ENCODE measurements at regions not wholly inside any gene's neighbourhood (a gene's known extent, or its start where the extent isn't known, plus 50 kb on each side); places are given as distances from the start of the nearest gene placed in this dataset.

GRCh38 chr10:120983721-120984120 is 132.6 kb downstream of the WDR11 start:
- DNase-seq (ENCODE audit: low read depth, low spot score), result no peak
- in situ Hi-C loops (cut with HindIII; ENCODE audit: low sequenced_read_pairs), result no loop called here
- TF ChIP-seq, protein P1, sequence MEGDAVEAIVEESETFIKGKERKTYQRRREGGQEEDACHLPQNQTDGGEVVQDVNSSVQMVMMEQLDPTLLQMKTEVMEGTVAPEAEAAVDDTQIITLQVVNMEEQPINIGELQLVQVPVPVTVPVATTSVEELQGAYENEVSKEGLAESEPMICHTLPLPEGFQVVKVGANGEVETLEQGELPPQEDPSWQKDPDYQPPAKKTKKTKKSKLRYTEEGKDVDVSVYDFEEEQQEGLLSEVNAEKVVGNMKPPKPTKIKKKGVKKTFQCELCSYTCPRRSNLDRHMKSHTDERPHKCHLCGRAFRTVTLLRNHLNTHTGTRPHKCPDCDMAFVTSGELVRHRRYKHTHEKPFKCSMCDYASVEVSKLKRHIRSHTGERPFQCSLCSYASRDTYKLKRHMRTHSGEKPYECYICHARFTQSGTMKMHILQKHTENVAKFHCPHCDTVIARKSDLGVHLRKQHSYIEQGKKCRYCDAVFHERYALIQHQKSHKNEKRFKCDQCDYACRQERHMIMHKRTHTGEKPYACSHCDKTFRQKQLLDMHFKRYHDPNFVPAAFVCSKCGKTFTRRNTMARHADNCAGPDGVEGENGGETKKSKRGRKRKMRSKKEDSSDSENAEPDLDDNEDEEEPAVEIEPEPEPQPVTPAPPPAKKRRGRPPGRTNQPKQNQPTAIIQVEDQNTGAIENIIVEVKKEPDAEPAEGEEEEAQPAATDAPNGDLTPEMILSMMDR (IDR thresholded peaks at IDR 0.05; ENCODE audit: low read depth, low read length), result no peak
- H3K4me3 ChIP-seq (ENCODE audit: low read depth, low read length), result no peak overlapping the region

DNA sequence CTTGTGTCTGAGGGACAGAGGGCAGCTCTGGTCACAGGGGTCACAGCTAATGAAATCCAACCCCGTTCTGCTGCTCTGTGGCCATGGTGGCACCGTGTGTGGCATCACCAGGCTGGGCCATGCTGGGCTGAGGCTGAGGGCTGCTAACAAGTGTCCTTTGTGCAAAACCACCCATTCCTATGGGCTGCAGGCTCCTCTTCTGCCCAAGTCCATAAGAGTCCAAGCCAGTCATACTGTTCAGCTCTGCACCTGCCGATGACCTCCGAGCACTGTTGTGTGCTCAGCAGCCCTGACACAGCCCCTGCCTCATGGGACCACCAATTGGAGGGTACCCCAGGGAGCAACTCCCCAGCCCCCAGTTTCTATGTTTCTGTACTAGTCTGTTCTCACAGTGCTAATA is 133.1 kb downstream of the WDR11 start:
- no peak overlapping the region for H3K4me3 ChIP-seq (ENCODE audit: low read depth, low read length)
- TF ChIP-seq, protein P1 (IDR thresholded peaks at IDR 0.05; ENCODE audit: low read depth, low read length), result no peak
- DNase-seq (ENCODE audit: low read depth, low spot score), result no peak
- in situ Hi-C loops (cut with HindIII; ENCODE audit: low sequenced_read_pairs), result no loop called here

DNA sequence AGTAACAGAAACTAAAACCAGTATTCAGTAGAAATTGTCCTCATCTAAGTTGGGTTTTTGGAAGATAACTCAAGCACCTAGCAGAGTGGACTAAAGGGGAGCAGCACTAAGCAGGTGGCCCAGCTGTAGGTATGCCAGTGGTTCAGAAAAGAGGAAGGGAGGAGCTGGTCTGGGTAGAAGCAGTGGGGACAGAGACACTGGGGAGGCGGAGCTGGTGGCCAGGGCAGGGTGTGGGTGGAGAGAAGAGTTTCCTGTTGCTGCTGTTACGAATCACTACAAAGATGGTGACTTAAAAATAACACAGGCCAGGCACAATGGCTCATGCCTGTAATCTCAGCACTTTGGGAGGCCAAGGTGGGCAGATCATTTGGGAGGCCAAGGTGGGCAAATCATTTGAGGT is 136.2 kb downstream of the WDR11 start:
- H3K4me3 ChIP-seq (ENCODE audit: low read depth, low read length), result no peak overlapping the region
- DNase-seq (ENCODE audit: low read depth, low spot score), result no peak
- in situ Hi-C loops (cut with HindIII; ENCODE audit: low sequenced_read_pairs), result no loop called here
- TF ChIP-seq, protein P1 (IDR thresholded peaks at IDR 0.05; ENCODE audit: low read depth, low read length), result no peak

DNA sequence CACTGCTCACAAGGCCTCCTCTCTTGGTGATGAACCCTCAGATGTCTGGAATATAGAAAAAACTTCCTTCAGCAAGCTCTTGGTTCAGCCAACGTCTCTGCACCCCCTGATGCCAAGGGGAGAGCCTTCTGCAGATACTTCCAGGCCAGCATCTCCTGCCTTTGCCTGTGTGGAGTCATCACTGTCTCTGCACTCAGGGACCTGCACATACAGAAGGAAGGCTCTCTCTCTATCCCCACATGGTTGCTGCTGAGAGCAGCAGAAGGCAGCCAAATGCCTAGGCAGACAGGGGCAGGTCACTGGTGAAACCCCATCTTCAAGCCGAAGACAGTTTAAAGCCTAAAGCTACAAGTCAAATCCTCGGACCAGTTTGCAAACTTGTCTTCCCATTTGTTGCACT is 137.6 kb downstream of the WDR11 start:
- no peak overlapping the region for H3K4me3 ChIP-seq (ENCODE audit: low read depth, low read length)
- no peak for DNase-seq (ENCODE audit: low read depth, low spot score)
- in situ Hi-C loops (cut with HindIII; ENCODE audit: low sequenced_read_pairs), result no loop called here
- TF ChIP-seq, protein P1 (IDR thresholded peaks at IDR 0.05; ENCODE audit: low read depth, low read length), result no peak

DNA sequence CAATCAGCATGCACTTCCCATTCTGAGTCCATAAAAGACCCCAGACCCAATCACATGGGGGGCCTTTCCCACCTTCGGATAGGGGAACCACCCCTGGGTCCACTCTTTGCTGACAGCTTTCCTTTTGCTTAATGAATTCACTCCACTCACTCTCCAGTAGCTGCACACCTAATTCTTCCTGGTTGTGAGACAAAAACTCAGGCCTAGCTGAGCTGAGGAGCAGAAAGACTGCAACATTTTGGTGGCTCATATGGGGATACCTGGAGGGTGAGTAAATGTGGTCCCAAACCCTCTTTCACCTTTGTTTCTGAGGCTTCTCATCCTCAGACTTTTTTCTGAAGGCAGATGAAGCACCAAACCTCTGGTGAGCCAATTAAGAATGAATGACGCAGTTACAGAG is 138.1 kb downstream of the WDR11 start:
- H3K4me3 ChIP-seq (ENCODE audit: low read depth, low read length), result no peak overlapping the region
- no peak for DNase-seq (ENCODE audit: low read depth, low spot score)
- in situ Hi-C loops (cut with HindIII; ENCODE audit: low sequenced_read_pairs), result no loop called here
- TF ChIP-seq, protein P1 (IDR thresholded peaks at IDR 0.05; ENCODE audit: low read depth, low read length), result no peak

DNA sequence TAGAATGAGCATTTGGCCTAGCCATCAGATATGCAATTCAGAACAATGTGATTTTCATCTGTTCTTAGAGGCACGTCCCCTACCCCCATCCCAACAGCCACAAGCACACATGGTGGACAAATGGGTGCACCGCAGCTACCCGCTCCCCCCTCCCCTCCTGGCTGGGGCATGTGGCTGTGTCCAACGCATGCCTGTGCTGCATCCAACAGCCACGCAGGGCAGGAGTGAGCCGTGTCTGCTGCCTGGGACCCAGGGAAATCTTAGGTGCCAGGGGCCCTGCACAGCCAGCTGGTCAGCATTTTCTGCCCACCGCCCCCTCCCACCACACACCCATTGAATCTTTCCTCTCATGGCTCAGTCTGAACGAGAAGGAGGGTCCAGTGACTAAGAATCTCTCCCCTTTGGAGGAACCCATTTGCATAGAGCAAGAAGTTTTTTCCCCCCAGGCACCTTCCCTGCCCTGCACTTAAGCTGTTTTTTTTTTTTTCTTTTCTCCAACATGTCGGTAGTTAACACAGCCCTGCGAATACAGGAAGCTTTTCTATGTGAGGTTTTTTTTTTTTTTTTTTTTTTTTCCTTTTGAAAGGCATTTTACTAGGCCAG is 138.9 kb downstream of the WDR11 start:
- H3K4me3 ChIP-seq (ENCODE audit: low read depth, low read length), result no peak overlapping the region
- in situ Hi-C loops (cut with HindIII; ENCODE audit: low sequenced_read_pairs), result no loop called here
- no peak for DNase-seq (ENCODE audit: low read depth, low spot score)
- TF ChIP-seq, protein P1 (IDR thresholded peaks at IDR 0.05; ENCODE audit: low read depth, low read length), result no peak

GRCh38 chr10:120990831-120991230 is 139.7 kb downstream of the WDR11 start:
- no peak overlapping the region for H3K4me3 ChIP-seq (ENCODE audit: low read depth, low read length)
- in situ Hi-C loops (cut with HindIII; ENCODE audit: low sequenced_read_pairs), result no loop called here
- no peak for DNase-seq (ENCODE audit: low read depth, low spot score)
- TF ChIP-seq, protein P1 (IDR thresholded peaks at IDR 0.05; ENCODE audit: low read depth, low read length), result no peak

Measured in astrocyte of the spinal cord (primary cell).